ENCODE measurements at regions not wholly inside any gene's neighbourhood (a gene's known extent, or its start where the extent isn't known, plus 50 kb on each side); places are given as distances from the start of the nearest gene placed in this dataset.

GRCh38 chr1:5662744-5663126 lies 329.5 kb downstream of the NPHP4 start:
- TF ChIP-seq CTCF (IDR thresholded peaks at IDR 0.05) = no peak
- TF ChIP-seq POLR2A (IDR thresholded peaks at IDR 0.05) = no peak

All from right lobe of liver (tissue), 4 donors.